PC-9 (cell line): ENCODE measurements at regions not wholly inside any gene's neighbourhood (a gene's known extent, or its start where the extent isn't known, plus 50 kb on each side); places are given as distances from the start of the nearest gene placed in this dataset.

ENCODE experiments used
- BruUV-seq: library from RNA; stranded (reverse); fragments of 400-500 nt; replicated peaks from 2 replicates; lab custom pipeline; 2021; lab: Mats Ljungman, UMichigan
- CTCF ChIA-PET: fragments of 300-600 bp; sonication (Branson Sonifier 250); formaldehyde crosslinking; loops from one replicate; lab custom pipeline; 2022; ENCODE audit warnings: antibody characterized with exemption; lab: Charles Lee
- POLR2A ChIA-PET: fragments of 300-600 bp; sonication (Branson Sonifier 250); formaldehyde crosslinking; loops from one replicate; lab custom pipeline; 2022; ENCODE audit warnings: antibody characterized with exemption; ENCODE audit not compliant: unreplicated experiment; lab: Charles Lee
- DNase-seq, 2 experiments: peaks; one replicate each; pipeline versions ENCODE4 v3.0.0 to v3.0.0-alpha.2; 2015 to 2022; ENCODE audit warnings: mixed read lengths in 1 of 2
- H2AFZ ChIP-seq: fragments of 200-600 bp; sonication (generic); 2 replicates; pipeline ENCODE4 v1.8.1; 2017; ENCODE audit warnings: antibody characterized with exemption
- H3F3A ChIP-seq: fragments of 200-600 bp; sonication (generic); 2 replicates; pipeline ENCODE4 v1.8.1; 2017; ENCODE audit warnings: antibody characterized with exemption, mild to moderate bottlenecking, low read depth; ENCODE audit not compliant: insufficient read depth
- H3K27ac ChIP-seq: fragments of 200-600 bp; sonication (generic); 2 replicates; pipeline ENCODE4 v1.6.1; 2016; ENCODE audit warnings: mixed run types
- H3K27me3 ChIP-seq: fragments of 200-600 bp; sonication (generic); 2 replicates; pipeline ENCODE4 v1.6.1; 2016; ENCODE audit warnings: low read depth, mixed run types; ENCODE audit not compliant: insufficient read depth
- H3K36me3 ChIP-seq: fragments of 200-600 bp; sonication (generic); 2 replicates; pipeline ENCODE4 v1.6.1; 2016; ENCODE audit warnings: low read depth, mixed run types
- H3K4me1 ChIP-seq: fragments of 200-600 bp; sonication (generic); replicated peaks from 2 replicates; pipeline ENCODE4 v1.6.1; 2016; ENCODE audit warnings: mixed run types; ENCODE audit not compliant: insufficient read depth
- H3K4me2 ChIP-seq: fragments of 200-600 bp; sonication (generic); 2 replicates; pipeline ENCODE4 v1.6.1; 2017; ENCODE audit warnings: mixed run types
- H3K4me3 ChIP-seq: fragments of 200-600 bp; sonication (generic); 2 replicates; pipeline ENCODE4 v1.6.1; 2016; ENCODE audit warnings: mixed run types
- H3K79me2 ChIP-seq: fragments of 200-600 bp; sonication (generic); 2 replicates; pipeline ENCODE4 v1.6.1; 2017; ENCODE audit warnings: low read depth, mixed run types
- H3K9me2 ChIP-seq: fragments of 200-600 bp; sonication (generic); 2 replicates; pipeline ENCODE4 v1.8.1; 2017; ENCODE audit warnings: mild to moderate bottlenecking; ENCODE audit not compliant: insufficient read depth
- H3K9me3 ChIP-seq: fragments of 200-600 bp; sonication (generic); 2 replicates; pipeline ENCODE4 v1.8.1; 2016; ENCODE audit warnings: low read depth; ENCODE audit not compliant: insufficient read depth
- H4K20me1 ChIP-seq: fragments of 200-600 bp; sonication (generic); 2 replicates; pipeline ENCODE4 v1.8.1; 2017; ENCODE audit not compliant: insufficient read depth
- CTCF ChIP-seq: fragments of 200-600 bp; sonication (generic); conservative IDR thresholded peaks from 2 replicates; pipeline ENCODE4 v1.6.1; 2017; ENCODE audit warnings: mixed run types, antibody characterized with exemption, mild to moderate bottlenecking, moderate library complexity
- EZH2 ChIP-seq: fragments of 200-600 bp; sonication (generic); IDR thresholded peaks from 2 replicates; pipeline ENCODE4 v1.8.0; 2017; ENCODE audit warnings: antibody characterized with exemption, low read depth
- intact Hi-C: fragments of 100-400 bp; cut with micrococcal nuclease; formaldehyde crosslinking; loops from one replicate; pipeline ENCODE4 v1.10.0; 2022; ENCODE audit not compliant: unreplicated experiment

- H3K27me3 ChIP-seq: no peaks in the 10 kb centered on the region
- no peaks in the 10 kb centered on the region for H3K9me2 ChIP-seq
- ChIA-PET CTCF (interaction anchor here (0.6 to 1.2 kb wide), 5 partner anchors 29 to 270 kb away, joined by 3 to 6 read pairs (median 3); no protein-coding TSS in a partner anchor), POLR2A (interaction anchor here (0.6 to 1.0 kb wide), 4 partner anchors 9 to 781 kb away, joined by 3 to 11 read pairs (median 4); no protein-coding TSS in a partner anchor)
- H3F3A ChIP-seq: peaks cover 35% of the 10 kb centered on the region
- H3K79me2 ChIP-seq: peaks cover 5% of the 10 kb centered on the region; the same call in 1 of the 2 replicates
- TF ChIP-seq CTCF (peak; percentile 55; the same call in 1 of the 2 replicates), EZH2 (no peak)
- H3K4me2 ChIP-seq: peak overlapping the region; percentile 75
- BruUV-seq: TSS peak; percentile 83
- intact Hi-C loops: loop anchor here (1.0 to 10.0 kb wide), 7 partner anchors 33 to 243 kb away; no protein-coding TSS in a partner anchor
- H3K36me3 ChIP-seq: no peaks in the 10 kb centered on the region
- H3K9me3 ChIP-seq: no peaks in the 10 kb centered on the region
- DNase-seq: peak; percentile 96 to 98
- H3K4me1 ChIP-seq: peaks cover 45% of the 10 kb centered on the region
- no peaks in the 10 kb centered on the region for H4K20me1 ChIP-seq
- peak overlapping the region; percentile 27; the same call in 1 of the 2 replicates for H3K4me3 ChIP-seq
- H2AFZ ChIP-seq: peak overlapping the region; percentile 30; the same call in 1 of the 2 replicates
- peak overlapping the region; percentile 96 for H3K27ac ChIP-seq
These were observed 129.3 kb upstream of the FGF3 start for GRCh38 chr11:69948256-69949141.

- BruUV-seq: no TSS peak
- POLR2A ChIA-PET: interaction anchor here (0.5 to 1.0 kb wide), 5 partner anchors 35 to 781 kb away, joined by 3 to 11 read pairs (median 4); no protein-coding TSS in a partner anchor
- H3K79me2 ChIP-seq: peaks cover 5% of the 10 kb centered on the region; the same call in 1 of the 2 replicates
- peak overlapping the region; percentile 96 for H3K27ac ChIP-seq
- CTCF ChIA-PET: interaction anchor here (0.6 to 1.1 kb wide), 5 partner anchors 10 to 271 kb away, joined by 3 to 4 read pairs (median 3); no protein-coding TSS in a partner anchor
- no peaks in the 10 kb centered on the region for H3K27me3 ChIP-seq
- no peaks in the 10 kb centered on the region for H3K9me2 ChIP-seq
- no peak overlapping the region for H2AFZ ChIP-seq
- peaks cover 35% of the 10 kb centered on the region for H3F3A ChIP-seq
- no peak for TF ChIP-seq EZH2
- no peak for TF ChIP-seq CTCF
- H3K4me2 ChIP-seq: peak overlapping the region; percentile 75
- H3K4me3 ChIP-seq: peak overlapping the region; percentile 5; the same call in 1 of the 2 replicates
- peaks cover 45% of the 10 kb centered on the region for H3K4me1 ChIP-seq
- no peaks in the 10 kb centered on the region for H3K9me3 ChIP-seq
- no peaks in the 10 kb centered on the region for H4K20me1 ChIP-seq
- intact Hi-C loops: loop anchor here (1.0 to 10.0 kb wide), 6 partner anchors 115 to 242 kb away; no protein-coding TSS in a partner anchor
- peak; percentile 96 to 99 for DNase-seq
- no peaks in the 10 kb centered on the region for H3K36me3 ChIP-seq
These were observed 128.8 kb upstream of the ANO1 start for GRCh38 chr11:69949327-69949726.

GRCh38 chr11:69950120-69950519 lies 128.0 kb upstream of the ANO1 start:
- no peak for TF ChIP-seq EZH2
- TF ChIP-seq CTCF: peak; percentile 98
- intact Hi-C loops: no loop called here
- H3K27me3 ChIP-seq: no peaks in the 10 kb centered on the region
- peaks cover 5% of the 10 kb centered on the region; the same call in 1 of the 2 replicates for H3K79me2 ChIP-seq
- no TSS peak for BruUV-seq
- no peaks in the 10 kb centered on the region for H4K20me1 ChIP-seq
- no peaks in the 10 kb centered on the region for H3K9me2 ChIP-seq
- ChIA-PET CTCF (interaction anchor here (0.6 to 1.1 kb wide), 3 partner anchors 31 to 255 kb away, joined by 3 to 6 read pairs (median 3); no protein-coding TSS in a partner anchor), POLR2A (no interaction called here)
- DNase-seq: peak; percentile 53 to 59
- no peak overlapping the region for H3K4me3 ChIP-seq
- no peaks in the 10 kb centered on the region for H3K9me3 ChIP-seq
- H3F3A ChIP-seq: peaks cover 35% of the 10 kb centered on the region
- no peak overlapping the region for H2AFZ ChIP-seq
- peaks cover 45% of the 10 kb centered on the region for H3K4me1 ChIP-seq
- H3K4me2 ChIP-seq: peak overlapping the region; percentile 61
- H3K36me3 ChIP-seq: no peaks in the 10 kb centered on the region
- peak overlapping the region; percentile 96 for H3K27ac ChIP-seq
